22Rv1 (cell line): ENCODE measurements at regions not wholly inside any gene's neighbourhood (a gene's known extent, or its start where the extent isn't known, plus 50 kb on each side); places are given as distances from the start of the nearest gene placed in this dataset.

Experiments used
- ZFX ChIP-seq: fragments of 450-650 bp; IDR thresholded peaks from 2 replicates; pipeline ENCODE4 v1.6.1; 2017; ENCODE audit warnings: antibody characterized with exemption, borderline replicate concordance
- TF ChIP-seq, protein P1 (sequence below): fragments of 450-650 bp; IDR thresholded peaks from 2 replicates; pipeline ENCODE4 v1.5.1; 2017; ENCODE audit warnings: mild to moderate bottlenecking

DNA sequence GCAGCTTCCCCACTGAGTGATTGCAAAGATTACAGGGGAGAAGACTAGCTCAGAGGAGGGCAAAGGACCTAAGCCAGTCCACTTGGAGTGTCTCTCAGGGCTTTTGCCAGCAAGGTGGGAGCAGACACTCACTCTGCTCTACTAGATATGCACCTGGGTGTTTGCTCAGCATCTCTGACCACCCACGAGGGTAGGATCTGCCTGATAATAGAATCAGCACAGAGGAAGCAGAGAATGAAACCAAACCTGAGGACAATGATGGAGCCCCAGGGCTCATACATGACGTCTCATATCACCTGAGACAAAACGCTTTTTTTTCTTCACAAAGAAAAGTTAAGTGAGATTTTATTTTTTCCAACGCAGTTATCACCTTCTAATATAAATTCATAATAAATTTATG lies 79.4 kb downstream of the RRAGC start:
- TF ChIP-seq, protein P1, sequence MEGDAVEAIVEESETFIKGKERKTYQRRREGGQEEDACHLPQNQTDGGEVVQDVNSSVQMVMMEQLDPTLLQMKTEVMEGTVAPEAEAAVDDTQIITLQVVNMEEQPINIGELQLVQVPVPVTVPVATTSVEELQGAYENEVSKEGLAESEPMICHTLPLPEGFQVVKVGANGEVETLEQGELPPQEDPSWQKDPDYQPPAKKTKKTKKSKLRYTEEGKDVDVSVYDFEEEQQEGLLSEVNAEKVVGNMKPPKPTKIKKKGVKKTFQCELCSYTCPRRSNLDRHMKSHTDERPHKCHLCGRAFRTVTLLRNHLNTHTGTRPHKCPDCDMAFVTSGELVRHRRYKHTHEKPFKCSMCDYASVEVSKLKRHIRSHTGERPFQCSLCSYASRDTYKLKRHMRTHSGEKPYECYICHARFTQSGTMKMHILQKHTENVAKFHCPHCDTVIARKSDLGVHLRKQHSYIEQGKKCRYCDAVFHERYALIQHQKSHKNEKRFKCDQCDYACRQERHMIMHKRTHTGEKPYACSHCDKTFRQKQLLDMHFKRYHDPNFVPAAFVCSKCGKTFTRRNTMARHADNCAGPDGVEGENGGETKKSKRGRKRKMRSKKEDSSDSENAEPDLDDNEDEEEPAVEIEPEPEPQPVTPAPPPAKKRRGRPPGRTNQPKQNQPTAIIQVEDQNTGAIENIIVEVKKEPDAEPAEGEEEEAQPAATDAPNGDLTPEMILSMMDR: no peak
- no peak for TF ChIP-seq ZFX
